ENCODE measurements at regions not wholly inside any gene's neighbourhood (a gene's known extent, or its start where the extent isn't known, plus 50 kb on each side); places are given as distances from the start of the nearest gene placed in this dataset.

GRCh38 chr6:105494688-105495087 lies 91.8 kb upstream of the PREP start:
- no peak for DNase-seq (ENCODE audit: low spot score)

DNA sequence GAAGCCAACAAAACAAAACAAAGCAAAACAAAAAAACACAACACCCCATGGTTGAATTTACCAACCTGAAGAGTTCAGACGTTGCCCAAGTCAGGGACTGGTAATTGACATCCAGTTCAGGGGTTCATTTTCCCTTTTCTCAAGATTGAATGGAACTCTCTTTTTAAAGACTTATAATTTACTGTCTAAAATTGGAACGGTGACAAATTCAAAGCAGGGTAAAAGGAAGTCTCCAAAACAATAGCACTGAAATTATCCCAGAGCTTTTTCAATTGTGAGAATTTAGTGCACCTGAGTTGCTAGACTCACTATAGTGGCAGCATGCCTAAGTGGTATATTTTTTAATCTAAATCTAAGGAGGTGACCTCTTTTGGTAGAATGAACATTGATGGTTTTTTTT lies 90.9 kb upstream of the PREP start:
- DNase-seq (ENCODE audit: low spot score) = no peak

GRCh38 chr6:105492706-105493673 lies 90.1 kb upstream of the PREP start:
- DNase-seq (ENCODE audit: low spot score) = no peak

- no peak for DNase-seq (ENCODE audit: low spot score)
Measured at GRCh38 chr6:105489216-105489530, 86.3 kb upstream of the PREP start.

- DNase-seq (ENCODE audit: low spot score) = no peak
Measured at GRCh38 chr6:105488516-105489215, 85.8 kb upstream of the PREP start.

- DNase-seq (ENCODE audit: low spot score) = no peak
Measured at GRCh38 chr6:105487040-105487790, 84.3 kb upstream of the PREP start.

DNA sequence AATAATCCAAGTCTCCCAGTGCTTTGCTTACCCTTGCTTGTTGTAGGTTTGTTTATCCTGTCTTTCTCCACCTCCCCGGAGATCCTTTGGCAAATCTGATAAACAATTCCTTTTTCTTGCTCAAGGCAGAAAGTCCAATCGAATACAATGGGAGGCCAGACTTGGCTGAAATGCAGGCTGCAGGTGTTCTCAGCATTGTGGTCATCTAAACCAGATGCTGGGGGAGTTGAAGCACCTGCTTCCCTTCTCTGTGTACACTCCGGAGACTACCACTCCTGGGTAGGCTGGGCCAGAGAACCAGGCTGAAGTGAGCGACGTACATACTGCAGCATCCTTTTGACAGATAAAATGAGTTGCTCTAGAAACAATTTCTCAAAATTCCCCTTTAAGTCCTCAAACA lies 82.6 kb upstream of the PREP start:
- no peak for DNase-seq (ENCODE audit: low spot score)

- peak; percentile 29 for DNase-seq (ENCODE audit: low spot score)
Measured at GRCh38 chr6:105484238-105485161, 81.6 kb upstream of the PREP start.

- DNase-seq (ENCODE audit: low spot score) = peak; percentile 39
Measured at GRCh38 chr6:105483492-105483891, 80.6 kb upstream of the PREP start.

GRCh38 chr6:105482921-105483320 lies 80.0 kb upstream of the PREP start:
- DNase-seq (ENCODE audit: low spot score) = no peak

GRCh38 chr6:105482227-105482844 lies 79.5 kb upstream of the PREP start:
- no peak for DNase-seq (ENCODE audit: low spot score)

- no peak for DNase-seq (ENCODE audit: low spot score)
Measured at GRCh38 chr6:105476978-105477377, 74.1 kb upstream of the PREP start.

DNA sequence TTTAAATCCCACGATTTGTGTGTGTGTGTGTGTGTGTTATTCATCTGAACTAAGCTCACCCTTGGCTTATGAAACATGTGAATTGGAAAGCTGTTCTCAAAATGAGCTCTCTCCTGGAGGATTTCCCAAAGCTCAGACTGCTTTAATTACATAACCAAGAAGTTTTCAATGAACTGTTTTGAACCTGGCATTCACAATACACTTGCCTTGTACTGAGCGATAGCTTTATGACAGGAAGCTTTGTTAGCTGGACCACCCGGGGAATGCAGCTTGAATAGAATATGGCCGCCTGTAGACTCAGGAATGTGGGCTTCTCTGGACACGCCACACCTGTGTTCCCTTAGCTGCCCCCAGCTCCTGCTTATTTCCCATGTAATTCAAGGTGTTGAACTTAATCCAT lies 71.4 kb upstream of the PREP start:
- DNase-seq (ENCODE audit: low spot score) = peak; percentile 25

- DNase-seq (ENCODE audit: low spot score) = no peak
Measured at GRCh38 chr6:105469946-105470345, 67.1 kb upstream of the PREP start.

DNA sequence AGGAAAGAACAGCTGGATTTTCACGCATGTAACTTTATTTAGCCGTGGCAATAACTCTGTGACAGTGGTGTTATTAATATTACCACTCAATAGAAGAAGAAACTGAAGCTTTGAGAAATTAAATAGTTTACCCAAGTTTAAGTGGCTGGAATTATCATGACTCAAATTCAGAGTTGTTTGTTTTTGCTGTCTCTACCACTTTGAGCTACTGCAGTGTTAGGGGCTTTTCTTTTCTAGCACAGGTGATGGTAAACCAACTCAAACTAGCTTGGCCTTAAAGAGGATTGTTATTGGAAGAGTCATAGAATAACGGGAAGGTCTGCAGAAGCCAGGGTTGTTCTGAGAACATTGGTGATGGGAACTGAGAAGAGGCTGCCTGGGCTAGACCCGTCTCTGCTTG lies 66.0 kb upstream of the PREP start:
- no peak for DNase-seq (ENCODE audit: low spot score)

DNA sequence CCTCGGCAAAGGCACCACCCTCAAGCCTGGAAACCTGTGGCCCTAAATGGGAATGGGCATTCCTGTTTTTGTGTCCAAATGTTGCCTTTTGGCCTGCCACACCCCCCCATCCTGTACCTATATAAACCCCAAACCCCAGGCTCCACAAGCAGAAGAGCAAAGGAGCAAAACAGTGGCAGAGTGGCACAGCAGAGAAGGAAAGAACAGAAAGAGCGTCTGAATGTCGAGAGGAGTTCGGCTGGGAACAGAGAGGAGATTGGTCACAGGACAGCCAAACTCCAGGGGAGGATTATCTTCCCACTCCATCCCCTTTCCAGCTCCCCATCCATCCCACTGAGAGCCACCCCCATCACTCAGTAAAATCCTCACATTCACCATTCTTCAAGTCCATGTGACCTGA lies 58.0 kb upstream of the PREP start:
- no peak for DNase-seq (ENCODE audit: low spot score)

- peak; percentile 32 for DNase-seq (ENCODE audit: low spot score)
Measured at GRCh38 chr6:105459864-105460263, 57.0 kb upstream of the PREP start.

- DNase-seq (ENCODE audit: low spot score) = no peak
Measured at GRCh38 chr6:105459049-105459448, 56.2 kb upstream of the PREP start.

DNA sequence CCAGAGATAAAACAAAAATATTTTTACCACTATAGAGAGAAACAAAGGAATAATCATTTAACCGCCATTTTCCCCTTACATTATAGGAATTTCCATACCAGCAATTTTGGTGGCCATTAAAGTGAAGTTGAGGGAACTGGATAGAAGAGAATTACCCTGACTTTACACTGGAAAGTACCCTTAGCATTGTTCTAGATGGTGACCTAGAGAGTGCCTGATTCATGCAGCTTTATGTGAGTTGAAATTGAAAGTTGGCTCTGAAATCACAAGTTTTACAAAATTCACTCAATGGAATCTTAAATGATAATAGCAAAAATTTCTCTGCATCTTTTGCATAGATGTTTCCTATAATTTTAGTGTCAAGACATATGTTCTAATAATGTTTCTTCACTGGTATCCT lies 55.7 kb upstream of the PREP start:
- DNase-seq (ENCODE audit: low spot score) = no peak

GRCh38 chr6:105458084-105458483 lies 55.2 kb upstream of the PREP start:
- no peak for DNase-seq (ENCODE audit: low spot score)

GRCh38 chr6:105453968-105454367 lies 51.1 kb upstream of the PREP start:
- DNase-seq (ENCODE audit: low spot score) = no peak
